Right lobe of liver (tissue), 6 donors: ENCODE measurements at regions not wholly inside any gene's neighbourhood (a gene's known extent, or its start where the extent isn't known, plus 50 kb on each side); places are given as distances from the start of the nearest gene placed in this dataset.

Experiments used
- ATAC-seq, 4 donors: fragments of 200-7000 bp; cut with Tn5 transposase; one replicate each; pipeline ENCODE4 v1.9.1; 2020; ENCODE audit warnings: mild to moderate bottlenecking in 4 of 4, moderate library complexity in 4 of 4
- DNase-seq, 3 donors: peaks; one replicate each; pipeline ENCODE4 v3.0.0-alpha.2; 2020
- H3K27ac ChIP-seq, 3 donors: fragments of 200-600 bp; one replicate each; pipeline ENCODE4 v1.8.0; 2022
- H3K27me3 ChIP-seq, 2 donors: fragments of 200-600 bp; one replicate each; pipeline ENCODE4 v1.8.0; 2022
- H3K36me3 ChIP-seq, 4 donors: fragments of 200-600 bp; sonication (generic) in 1 of 4; one replicate each; pipeline versions ENCODE4 v1.5.1 to v1.8.0; 2017 to 2022; ENCODE audit warnings: control low read depth in 1 of 4
- H3K4me1 ChIP-seq, 4 donors: fragments of 200-600 bp; sonication (generic) in 1 of 4; one replicate each; pipeline versions ENCODE4 v1.5.1 to v1.8.0; 2017 to 2022; ENCODE audit warnings: control low read depth in 1 of 4
- H3K4me3 ChIP-seq, 3 donors: fragments of 200-600 bp; one replicate each; pipeline ENCODE4 v1.8.0; 2022
- H3K9me3 ChIP-seq, 4 donors: fragments of 200-600 bp; sonication (generic) in 1 of 4; one replicate each; pipeline versions ENCODE4 v1.5.1 to v1.8.0; 2017 to 2022; ENCODE audit warnings: control low read depth in 1 of 4
- POLR2A ChIP-seq: fragments of 450-650 bp; IDR thresholded peaks from one replicate; pipeline ENCODE4 v1.6.1; 2017; ENCODE audit warnings: antibody characterized with exemption, mild to moderate bottlenecking
- WGBS: methylation state at CpG from one replicate; pipeline ENCODE4 v1.1.6; 2018; ENCODE audit warnings: low coverage, low lambda C conversion rate; ENCODE audit not compliant: insufficient coverage; ENCODE audit errors: missing lambda C conversion rate; 5-methylcytosine and 5-hydroxymethylcytosine counted together
- intact Hi-C, 2 donors: fragments of 100-400 bp; cut with DNase I; formaldehyde crosslinking; loops; one replicate each; pipeline versions ENCODE4 v1.11.2 to v1.14.1; 2022
- TF ChIP-seq, protein P1 (sequence below), 4 donors: fragments of 200-600 bp in 3 of 4; fragments of 450-650 bp in 1 of 4; IDR thresholded peaks; one replicate each; pipeline versions ENCODE4 v1.5.1 to v1.8.0; 2016 to 2022; ENCODE audit warnings: antibody characterized with exemption in 4 of 4, mild to moderate bottlenecking in 2 of 4
- donor health status: DM: no; HTN: yes; CAD: no.
- donor health status: DM: no; HTN: no; CAD: no.
- donor health status: DM: no; HTN: no; CAD: no.
- donor health status: DM: no; HTN: yes; CAD: no.
- donor health status: DM: no; HTN: yes; CAD: no.

- intact Hi-C loops = no loop called here
- no peaks in the 10 kb centered on the region for H3K9me3 ChIP-seq
- H3K36me3 ChIP-seq = no peaks in the 10 kb centered on the region
- no peak overlapping the region for H3K4me3 ChIP-seq
- no peak overlapping the region for H3K27ac ChIP-seq
- ATAC-seq (no peak), DNase-seq (no peak)
- no peaks in the 10 kb centered on the region for H3K4me1 ChIP-seq
- 91% methylated on average over 1 of the region's 1 CpG for WGBS
- H3K27me3 ChIP-seq = no peaks in the 10 kb centered on the region
- TF ChIP-seq POLR2A = no peak
These were observed 871.1 kb upstream of the FANCL start for GRCh38 chr2:59112258-59112657.

GRCh38 chr2:59096973-59097372, 855.8 kb upstream of the FANCL start:
- Histone ChIP-seq H3K9me3 (no peaks in the 10 kb centered on the region), H3K36me3 (no peaks in the 10 kb centered on the region), H3K4me3 (no peak overlapping the region), H3K27ac (no peak overlapping the region), H3K27me3 (no peaks in the 10 kb centered on the region), H3K4me1 (no peaks in the 10 kb centered on the region)
- ATAC-seq (no peak), DNase-seq (no peak)
- intact Hi-C loops = no loop called here
- TF ChIP-seq, protein P1, sequence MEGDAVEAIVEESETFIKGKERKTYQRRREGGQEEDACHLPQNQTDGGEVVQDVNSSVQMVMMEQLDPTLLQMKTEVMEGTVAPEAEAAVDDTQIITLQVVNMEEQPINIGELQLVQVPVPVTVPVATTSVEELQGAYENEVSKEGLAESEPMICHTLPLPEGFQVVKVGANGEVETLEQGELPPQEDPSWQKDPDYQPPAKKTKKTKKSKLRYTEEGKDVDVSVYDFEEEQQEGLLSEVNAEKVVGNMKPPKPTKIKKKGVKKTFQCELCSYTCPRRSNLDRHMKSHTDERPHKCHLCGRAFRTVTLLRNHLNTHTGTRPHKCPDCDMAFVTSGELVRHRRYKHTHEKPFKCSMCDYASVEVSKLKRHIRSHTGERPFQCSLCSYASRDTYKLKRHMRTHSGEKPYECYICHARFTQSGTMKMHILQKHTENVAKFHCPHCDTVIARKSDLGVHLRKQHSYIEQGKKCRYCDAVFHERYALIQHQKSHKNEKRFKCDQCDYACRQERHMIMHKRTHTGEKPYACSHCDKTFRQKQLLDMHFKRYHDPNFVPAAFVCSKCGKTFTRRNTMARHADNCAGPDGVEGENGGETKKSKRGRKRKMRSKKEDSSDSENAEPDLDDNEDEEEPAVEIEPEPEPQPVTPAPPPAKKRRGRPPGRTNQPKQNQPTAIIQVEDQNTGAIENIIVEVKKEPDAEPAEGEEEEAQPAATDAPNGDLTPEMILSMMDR (IDR thresholded peaks at IDR 0.05) = no peak
- TF ChIP-seq POLR2A = no peak
- WGBS = 23% methylated on average over 2 of the region's 2 CpGs

- no peak overlapping the region for H3K27ac ChIP-seq
- H3K4me3 ChIP-seq = no peak overlapping the region
- no peaks in the 10 kb centered on the region for H3K9me3 ChIP-seq
- 55% methylated on average over 4 of the region's 4 CpGs for WGBS
- no peaks in the 10 kb centered on the region for H3K4me1 ChIP-seq
- intact Hi-C loops = no loop called here
- no peak for DNase-seq
- H3K27me3 ChIP-seq = no peaks in the 10 kb centered on the region
- no peaks in the 10 kb centered on the region for H3K36me3 ChIP-seq
- ATAC-seq = no peak
- no peak for TF ChIP-seq POLR2A
- TF ChIP-seq, protein P1 (IDR thresholded peaks at IDR 0.05) = no peak
These were observed 852.4 kb upstream of the FANCL start for GRCh38 chr2:59093571-59093970.

DNA sequence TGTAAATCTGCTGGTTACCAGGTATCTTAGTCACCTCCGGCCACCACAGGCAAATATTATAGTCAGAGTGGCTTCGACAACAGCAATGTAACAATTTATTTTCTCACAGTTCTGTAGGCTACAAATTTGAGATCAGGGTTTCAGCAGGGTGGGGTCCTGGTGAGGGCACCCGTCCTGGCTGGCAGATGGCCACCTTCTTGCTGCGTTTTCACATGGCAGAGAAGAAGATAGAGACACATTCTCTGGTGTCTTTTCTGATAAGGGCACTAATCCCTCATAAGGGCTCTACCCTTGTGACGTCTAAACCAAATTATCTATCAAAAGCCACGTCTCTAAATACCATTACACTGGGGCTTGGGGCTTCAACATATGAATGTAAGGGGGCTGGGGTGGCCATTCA, 843.2 kb upstream of the FANCL start:
- no peaks in the 10 kb centered on the region for H3K9me3 ChIP-seq
- H3K4me1 ChIP-seq = no peaks in the 10 kb centered on the region
- WGBS = 56% methylated on average over 6 of the region's 6 CpGs
- H3K36me3 ChIP-seq = no peaks in the 10 kb centered on the region
- DNase-seq (no peak), ATAC-seq (no peak)
- no peaks in the 10 kb centered on the region for H3K27me3 ChIP-seq
- no peak for TF ChIP-seq POLR2A
- TF ChIP-seq, protein P1 (IDR thresholded peaks at IDR 0.05) = no peak
- intact Hi-C loops = no loop called here
- no peak overlapping the region for H3K4me3 ChIP-seq
- no peak overlapping the region for H3K27ac ChIP-seq

GRCh38 chr2:59083075-59083828, 842.1 kb upstream of the FANCL start:
- intact Hi-C loops = no loop called here
- no peaks in the 10 kb centered on the region for H3K4me1 ChIP-seq
- TF ChIP-seq, protein P1 (IDR thresholded peaks at IDR 0.05) = no peak
- TF ChIP-seq POLR2A = no peak
- H3K27me3 ChIP-seq = no peaks in the 10 kb centered on the region
- DNase-seq = no peak
- ATAC-seq = no peak
- no peaks in the 10 kb centered on the region for H3K9me3 ChIP-seq
- WGBS = 58% methylated on average over 4 of the region's 5 CpGs
- no peaks in the 10 kb centered on the region for H3K36me3 ChIP-seq
- H3K27ac ChIP-seq = no peak overlapping the region
- H3K4me3 ChIP-seq = no peak overlapping the region
